T1000 (cell line): ENCODE measurements at regions not wholly inside any gene's neighbourhood (a gene's known extent, or its start where the extent isn't known, plus 50 kb on each side); places are given as distances from the start of the nearest gene placed in this dataset.

Source experiments
- DNase-seq: peaks from one replicate; lab custom pipeline; 2025; ENCODE audit warnings: mixed read lengths; lab: John Stamatoyannopoulos, UW

DNA sequence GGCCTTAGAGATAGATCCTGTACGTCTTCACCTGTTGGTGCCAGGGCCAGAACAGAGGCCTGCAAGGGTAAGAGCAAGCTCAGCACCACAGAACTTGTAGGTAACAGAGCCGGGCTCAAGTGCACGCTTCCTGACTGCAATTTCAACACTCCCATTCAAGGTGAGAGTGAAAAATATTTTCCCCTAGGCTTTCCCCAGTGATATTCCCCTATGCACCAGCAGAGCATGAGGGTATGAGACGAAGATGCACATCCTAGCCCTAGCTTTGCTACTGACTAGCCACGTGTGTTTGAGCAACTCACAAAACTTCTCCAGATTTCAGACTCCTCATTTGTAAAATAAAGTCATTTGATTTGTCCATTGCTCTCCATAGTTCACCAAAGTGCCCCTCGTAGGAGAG, 411.6 kb downstream of the ZNF521 start:
- DNase-seq = no peak

DNA sequence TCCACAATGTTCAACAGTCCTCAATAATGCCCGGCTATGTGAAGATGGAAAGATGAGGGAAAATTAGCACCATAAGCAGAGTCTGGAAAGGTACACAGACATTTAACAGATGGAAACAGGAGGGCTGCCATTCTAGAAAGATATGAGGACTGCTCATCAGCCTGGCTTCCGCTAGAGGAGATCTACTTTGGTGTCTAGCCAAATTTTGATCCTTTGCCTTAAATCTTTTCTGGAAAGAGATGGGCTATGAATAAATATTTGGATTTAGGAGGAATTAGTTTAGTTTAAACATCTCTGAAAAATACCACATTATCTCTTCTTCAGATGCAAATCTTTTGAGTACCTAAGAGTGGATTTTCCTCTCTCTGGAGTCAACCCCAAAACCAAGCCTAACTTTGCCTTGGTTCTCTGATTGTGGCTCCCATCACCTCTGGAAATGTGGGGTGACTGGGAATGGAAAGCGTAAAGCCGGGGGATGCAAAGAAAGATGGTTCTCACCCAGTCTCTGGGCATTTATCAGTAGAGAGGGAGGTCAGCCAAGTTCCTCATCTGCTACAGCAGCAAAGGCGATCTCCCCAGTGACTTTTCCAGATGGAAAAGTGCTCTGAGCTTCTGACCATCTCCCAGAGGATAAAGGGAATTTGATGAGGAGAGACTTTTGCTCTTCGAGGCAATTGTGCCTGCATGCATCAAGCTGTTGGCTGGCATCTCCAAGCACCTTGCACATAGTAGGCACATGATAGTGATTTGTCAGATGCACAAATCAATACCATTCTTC, 410.6 kb downstream of the ZNF521 start:
- no peak for DNase-seq

DNA sequence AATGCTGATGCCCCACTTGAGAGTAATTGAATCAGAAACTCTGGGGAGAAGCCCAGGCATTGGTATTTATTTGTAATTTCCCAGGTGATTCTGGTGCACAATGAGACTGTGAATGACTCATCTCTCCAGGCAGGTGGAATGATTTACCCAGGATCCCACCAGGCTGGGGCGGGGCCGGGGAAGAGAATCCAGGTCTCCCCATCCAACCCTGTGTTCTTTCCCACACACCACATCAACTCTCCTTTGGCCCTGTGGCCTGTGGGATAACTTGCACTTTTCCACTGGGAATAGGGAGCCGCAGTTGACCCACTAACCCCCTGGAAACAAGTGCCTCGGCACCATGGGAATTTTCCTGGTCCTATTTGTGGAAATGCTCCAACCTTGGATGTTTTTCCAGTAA, 409.8 kb downstream of the ZNF521 start:
- DNase-seq = no peak

DNA sequence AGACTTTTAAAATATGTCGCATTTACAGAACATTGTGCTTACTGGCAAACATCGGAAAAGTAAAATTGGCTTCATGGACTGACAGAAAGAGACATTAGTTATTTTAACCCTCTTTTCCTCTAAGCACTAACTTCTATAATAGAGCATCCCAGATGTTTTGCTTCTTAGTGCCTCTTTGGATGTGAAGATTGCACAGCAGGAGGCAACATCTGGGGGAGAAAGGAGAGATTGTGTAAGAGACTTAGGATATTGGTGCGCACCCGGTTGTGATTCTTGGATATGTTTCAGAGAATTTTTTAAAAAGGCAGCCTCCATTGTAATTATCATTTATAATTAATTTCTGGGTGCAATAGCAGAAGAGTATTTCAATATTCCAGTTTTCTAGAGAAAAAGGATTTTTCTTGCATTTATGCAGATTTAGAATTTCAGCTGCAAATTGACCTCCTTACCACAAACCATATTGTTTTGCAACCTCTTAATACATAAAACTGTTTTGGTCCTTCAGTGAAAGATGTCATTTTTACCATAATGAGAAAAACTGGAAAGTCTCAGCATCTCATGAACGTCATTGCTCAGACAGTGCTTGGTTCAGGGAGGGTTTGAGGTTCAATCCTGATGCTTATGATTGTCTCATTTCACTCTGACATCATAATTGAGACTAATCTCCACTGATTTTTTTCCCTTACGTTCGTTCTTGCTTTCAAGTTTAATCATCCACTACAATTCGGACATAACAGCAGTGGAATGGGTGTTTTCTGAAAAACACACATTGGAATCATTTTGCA, 404.3 kb downstream of the ZNF521 start:
- no peak for DNase-seq

DNA sequence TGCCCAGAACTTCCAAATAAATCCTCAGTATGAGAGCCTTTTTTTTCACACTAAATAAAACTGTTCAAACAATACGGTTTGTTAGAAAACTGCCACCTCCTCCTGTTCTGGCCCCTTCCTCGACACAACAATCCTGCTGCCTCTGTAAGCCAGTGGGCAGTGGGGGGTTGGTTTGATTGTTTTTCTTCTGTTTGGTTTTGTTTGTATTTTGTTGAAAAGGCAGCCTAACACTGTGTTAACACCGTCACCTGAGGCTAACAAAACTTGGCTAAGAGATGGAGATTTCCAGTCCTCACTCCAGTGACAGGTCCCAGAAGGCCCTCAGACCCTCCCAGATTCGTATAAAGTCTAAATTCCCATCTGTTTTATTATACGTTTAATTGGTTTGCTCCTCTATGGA, 402.1 kb downstream of the ZNF521 start:
- DNase-seq = no peak

DNA sequence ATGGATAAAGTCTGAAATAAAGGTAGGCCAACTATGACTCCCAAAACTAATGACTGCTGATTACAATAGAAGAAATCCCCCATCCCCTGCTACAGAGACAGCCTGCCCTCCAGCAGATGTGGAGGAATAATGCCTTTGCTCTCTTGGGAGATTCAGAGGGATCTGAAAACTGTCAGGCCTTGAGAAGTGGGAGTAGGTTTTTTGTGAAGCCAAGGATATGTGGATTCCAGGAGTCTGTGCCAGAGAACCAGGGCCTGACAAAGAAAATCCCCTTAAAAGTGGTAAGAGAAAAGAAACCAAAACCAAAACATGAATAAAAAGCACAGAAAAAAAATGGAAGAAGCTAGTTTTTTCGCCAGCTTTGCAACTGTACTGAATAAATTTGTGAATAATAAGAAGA, 397.6 kb downstream of the ZNF521 start:
- DNase-seq = no peak

DNA sequence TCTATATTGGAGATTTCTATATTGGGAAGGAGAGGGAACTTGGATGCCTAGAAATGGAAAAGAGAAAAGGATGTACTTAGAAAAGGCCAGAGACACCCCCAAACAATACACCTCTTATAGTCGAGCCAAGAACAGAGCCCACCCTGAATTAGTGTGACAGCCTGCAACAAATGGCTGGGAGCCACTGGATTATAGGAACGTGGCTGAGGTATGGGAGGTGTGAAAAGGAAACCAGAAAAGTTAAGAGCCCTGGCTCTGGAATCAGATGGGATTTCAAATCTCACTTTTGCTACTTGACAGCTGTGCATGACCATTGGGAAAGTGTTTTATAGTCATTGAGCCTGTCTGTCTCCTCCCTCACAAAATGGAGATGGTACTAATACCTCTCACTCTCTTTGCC, 394.0 kb downstream of the ZNF521 start:
- DNase-seq = no peak

DNA sequence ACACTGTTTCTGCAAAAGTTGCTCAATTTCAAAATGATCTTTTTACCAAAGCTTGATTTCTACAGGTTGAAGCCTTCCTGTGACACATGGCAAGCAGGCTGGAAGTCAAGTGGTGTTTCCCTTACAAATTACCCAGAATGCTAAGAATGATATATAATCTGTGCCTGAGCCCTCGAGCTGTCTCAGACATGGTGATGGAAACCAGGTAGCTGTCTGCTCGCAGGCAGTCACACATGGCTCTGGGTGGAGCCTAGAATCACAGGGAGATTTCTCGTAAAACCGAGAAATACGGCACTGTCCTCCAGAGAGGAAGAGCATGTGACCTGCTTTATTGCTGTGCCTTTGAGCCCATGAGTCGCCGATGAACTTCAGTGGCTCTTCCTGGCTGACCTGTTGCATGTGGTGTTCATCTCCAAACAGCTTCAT, 392.9 kb downstream of the ZNF521 start:
- DNase-seq = no peak

DNA sequence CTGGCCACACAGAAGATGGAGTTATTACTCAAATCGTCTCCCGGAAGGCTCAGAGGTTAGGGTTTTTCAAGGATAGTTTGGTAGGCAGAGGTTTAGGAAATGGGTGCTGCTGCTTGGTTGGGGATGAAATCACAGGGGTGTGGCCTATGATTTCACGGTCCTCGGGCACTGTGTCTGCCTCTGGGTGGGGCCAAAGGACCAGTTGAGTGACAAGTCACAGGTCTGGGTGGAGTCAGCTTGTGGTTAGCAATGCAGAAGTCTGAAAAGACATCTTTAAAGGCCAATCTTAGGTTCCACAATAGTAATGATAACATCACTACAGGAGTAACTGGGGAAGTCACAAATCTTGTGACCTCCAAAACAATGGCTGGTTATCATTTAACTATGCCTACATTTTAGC, 387.8 kb downstream of the ZNF521 start:
- peak; percentile 4 for DNase-seq

DNA sequence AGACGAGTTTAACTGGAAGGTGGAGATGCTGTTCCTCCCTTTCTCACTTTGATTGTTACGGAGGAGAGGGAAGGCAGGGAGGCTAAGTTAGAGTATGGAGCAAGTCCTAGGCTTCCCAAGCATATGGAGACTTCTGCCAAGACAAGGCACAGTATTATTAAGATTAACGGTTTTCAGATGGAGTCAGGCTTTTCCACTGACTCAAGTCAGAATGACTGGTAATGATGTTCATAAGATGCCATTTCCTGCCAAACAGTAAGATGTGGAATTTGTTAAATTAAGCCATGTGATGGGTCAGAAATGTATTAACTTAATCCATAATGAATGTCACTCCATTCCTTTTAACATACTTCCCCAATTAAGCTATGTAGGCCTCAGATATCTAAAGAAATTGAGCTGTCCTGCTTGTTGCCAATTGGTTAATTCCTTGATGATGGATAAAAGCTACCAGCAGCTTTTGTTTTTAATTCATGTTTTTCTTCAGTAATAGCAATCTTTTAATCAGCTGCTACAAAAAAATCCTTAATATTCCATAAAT, 383.7 kb downstream of the ZNF521 start:
- DNase-seq = no peak

DNA sequence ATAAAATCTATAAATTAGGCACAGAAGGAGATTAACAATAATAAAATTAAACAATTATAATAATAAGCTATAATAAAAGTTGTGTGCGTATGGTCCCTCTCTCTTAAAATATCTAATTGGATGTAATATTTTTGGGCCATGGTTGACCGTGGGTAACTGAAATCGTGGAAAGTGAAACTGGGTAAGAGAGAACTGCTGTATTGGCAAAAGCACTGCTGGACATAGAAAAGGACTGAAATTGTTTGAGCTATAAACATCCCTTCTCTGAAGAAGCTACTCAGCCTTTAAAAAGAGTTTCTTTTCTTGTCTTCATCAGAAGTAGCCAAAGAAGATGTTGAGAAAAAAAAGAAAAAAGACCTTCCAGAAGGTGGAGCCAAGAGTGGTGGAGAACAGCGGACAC, 379.4 kb downstream of the ZNF521 start:
- DNase-seq = no peak

DNA sequence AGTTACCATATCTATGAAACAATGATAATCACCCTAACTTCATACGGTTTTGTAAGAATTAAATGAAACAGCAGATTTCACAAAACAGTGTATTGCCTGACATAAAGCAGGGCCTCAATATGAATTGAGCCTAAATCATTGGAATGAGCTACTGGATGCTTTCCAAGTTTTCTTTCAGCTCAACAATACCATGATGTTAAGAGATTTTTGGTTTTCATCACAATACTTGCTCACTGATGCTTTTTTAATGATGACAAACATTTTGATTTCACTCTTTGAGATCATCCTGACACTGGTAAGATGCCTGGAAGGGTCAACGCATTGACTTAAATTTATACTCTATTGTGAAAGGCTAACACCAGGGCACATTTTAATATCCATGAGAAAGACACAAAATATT, 377.5 kb downstream of the ZNF521 start:
- no peak for DNase-seq

DNA sequence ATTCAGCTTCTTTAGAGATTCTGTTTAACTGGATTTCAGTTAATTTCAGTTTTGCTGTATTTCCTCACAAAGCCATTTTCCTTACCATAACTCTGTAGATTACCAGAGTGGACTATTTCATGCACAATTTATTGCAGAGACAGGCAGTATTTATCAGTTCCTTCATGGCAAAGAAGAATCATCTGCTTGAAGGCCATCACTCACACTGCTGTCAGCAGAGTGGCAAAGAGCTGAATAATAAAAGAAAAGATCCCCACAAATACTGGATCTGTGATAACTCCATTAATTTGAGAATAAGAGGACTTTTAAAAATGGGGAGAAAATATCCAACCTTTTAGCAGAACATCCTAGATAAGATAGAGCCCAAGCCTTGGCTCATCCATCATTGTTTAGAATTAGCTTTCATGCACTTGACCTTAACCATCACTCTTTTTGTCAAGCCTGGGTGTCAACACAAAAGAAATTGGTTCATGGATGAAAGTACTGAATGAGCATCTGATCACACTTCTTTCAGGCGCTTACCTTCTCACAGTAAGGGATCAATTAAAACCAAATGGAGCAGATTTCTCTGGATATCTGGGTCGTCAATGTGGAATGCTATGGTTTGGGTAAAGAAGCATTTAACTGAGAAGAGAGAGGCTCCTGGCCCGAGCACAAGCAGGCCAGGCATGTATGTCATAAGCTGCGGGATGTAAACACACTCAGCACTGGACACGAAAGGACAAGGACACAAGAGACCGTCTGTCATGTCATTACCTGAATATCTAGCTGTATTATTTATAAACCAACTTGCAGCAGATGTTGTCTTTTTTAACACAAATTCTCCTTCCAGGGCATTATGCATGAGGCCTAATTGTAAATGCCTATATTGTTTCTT, 376.2 kb downstream of the ZNF521 start:
- no peak for DNase-seq

DNA sequence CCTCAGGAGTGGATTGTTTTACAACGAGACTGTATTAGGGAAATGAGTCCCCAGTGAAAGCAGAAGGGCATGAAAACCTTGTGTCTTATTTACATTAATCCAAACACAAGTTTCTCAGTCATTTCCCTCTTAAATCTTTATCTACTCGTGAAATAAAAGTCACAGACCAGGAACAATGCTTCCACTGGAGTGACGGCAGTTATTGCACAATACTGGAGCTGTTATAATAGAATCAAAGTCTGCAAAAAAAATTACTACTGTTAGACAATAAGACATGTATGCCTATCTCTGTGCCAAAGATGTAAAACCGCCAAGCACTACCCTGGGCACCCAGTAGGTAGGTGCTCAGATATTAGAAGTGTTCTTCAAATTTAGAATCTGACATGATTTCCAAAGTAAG, 375.5 kb downstream of the ZNF521 start:
- DNase-seq = no peak

DNA sequence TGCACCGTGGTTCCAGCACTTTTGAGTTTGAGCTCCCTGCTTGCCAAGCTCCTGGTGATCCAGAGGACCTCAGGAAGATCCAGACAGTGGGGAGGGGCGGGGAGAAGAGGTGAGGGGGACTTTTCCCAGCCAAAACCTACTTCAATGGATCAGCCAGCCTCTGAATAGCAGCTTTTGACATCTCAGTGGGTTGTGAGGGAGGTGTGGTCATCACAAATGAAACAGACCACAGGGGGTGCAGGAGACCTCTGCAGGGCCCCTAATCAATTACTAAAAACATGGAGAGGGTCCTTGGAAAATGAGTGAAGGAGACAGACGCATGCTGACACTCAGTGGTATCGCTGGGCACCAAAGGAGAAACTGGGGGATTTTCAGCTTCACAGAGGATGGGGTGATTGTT, 372.7 kb downstream of the ZNF521 start:
- DNase-seq = no peak

DNA sequence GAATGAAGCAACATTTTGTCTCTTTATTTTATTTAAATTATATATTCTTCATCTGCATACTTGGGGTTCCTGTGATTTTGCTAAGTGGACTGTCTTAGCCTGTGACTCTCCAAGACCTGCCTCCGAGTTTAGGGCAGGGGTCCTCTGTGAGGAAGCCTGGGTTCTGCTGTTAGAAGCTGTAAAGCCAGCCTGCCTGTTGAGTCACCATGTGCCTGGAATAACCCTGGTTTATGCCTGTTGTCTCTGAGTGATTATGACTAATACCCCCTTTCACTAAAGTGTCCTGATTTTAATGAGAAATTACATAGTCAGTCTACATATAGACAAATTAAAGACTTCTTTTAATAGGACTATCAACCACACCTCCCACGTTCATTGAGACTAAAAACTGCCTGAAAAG, 369.1 kb downstream of the ZNF521 start:
- DNase-seq = peak; percentile 13

DNA sequence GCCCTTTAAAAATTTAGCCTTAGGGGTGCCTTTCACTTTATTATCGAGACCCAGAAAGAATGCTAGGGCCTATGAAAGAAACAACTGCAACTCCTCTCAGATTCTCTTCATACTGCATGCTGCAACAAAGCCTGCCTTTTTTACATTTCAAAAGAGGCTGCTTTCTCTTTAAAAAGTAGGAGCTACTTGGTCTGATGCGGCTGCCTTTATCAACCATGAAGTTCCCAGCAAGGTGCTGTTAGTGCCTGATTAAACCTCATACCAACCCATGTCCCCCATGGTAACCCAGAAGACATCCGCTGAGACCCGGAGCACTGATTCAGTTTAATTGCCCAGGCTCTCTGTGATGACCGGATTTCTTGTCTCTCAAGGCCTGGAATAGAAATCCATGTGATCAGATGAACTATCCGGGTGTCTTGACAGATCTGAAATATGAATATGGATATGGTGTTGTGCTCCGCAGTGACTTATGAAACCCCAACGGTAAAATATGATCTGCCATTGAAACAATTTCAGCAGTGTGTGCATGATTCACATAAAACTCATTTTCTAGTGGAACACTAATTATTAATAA, 368.3 kb downstream of the ZNF521 start:
- no peak for DNase-seq

DNA sequence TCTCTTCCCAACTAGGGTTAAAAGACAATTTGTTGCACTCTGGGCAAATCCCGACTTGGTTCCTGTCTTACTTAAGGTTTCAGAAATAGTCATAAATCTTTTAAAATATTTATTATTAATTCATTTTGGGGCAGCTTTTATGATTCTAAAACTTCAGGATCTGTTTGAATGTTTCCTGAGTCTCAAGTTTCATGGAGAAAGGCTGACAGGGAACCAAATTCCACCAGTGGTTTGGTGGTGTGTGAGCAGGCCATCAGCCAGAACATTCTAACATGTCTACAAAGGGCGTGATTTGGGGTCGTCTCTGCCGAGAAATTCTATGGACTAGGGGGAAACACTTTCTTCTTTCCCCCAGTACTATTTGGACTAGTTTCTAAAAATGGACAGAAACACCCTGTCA, 366.4 kb downstream of the ZNF521 start:
- DNase-seq = no peak

DNA sequence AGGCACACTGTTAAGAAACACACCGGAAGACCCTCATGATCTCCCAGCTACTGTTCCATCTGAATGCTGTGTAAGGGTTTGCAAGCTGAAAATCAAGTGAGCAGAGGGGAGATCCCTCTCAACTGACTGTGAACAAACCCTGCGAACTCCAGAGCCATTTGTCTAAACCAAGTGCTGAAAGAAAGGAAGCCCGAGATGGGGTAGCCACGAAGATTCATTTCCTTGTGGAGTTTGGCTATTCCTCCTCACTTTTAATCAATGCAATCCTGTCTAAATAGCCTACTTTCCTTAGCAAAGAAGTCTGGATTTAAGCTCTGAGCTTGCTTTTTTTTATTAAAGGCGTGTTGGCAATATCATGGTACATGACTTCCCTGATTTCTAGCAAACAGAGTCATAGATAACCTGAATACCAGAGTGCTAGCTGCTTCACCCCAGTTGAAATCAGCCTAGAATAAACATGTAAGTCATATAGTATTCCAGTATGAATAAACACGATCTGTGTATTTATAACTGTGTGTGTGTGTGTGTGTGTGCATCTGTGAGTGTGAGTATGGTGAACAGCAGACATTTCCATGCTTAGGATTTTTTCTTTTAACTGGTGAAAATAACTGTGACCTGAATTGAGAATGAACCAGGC, 365.2 kb downstream of the ZNF521 start:
- DNase-seq = no peak

DNA sequence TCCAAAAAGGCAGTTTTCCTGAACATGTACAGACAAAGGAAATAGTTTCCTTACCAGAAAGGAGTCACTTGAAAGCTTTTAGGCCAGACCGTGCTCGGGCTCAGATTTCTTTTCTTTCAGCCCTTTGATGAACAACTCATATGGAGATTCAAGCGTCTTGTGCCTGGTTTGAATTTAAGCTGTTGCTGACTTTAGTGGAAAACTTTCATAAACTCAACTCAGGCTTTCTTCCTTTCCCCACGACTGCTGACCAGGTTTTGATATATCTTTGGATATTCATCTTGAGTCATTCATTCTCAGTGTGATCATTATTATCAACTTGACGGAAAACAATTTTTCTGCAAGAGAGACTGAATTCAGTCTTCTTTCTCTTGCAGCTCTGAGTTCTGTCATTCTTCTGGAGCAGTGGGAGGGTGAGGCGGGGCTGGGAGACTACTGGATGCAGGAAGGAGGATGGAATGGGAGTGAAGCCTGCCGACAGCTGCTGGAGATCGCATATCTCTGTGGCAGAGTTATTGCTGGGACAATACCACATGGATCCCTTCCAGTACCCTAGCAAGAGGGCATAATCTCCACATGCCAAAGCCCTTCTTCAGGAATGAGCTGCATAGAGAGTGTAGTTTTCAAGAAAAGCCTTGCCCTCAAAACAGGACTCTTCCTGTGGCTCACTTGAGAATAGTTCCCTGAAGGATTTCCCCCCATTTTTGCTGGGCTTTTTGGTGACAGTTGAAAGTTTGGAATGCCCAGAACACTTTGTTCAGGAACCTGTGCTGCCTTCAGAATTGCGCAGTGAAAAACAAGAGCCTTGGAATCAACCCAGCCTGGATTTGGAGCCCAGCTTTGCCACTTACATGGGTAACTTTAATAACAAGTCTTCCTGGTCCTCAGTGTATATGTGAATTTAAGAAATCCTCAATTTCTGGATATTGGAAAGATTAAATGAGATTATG, 364.4 kb downstream of the ZNF521 start:
- DNase-seq = no peak
